ENCODE measurements at regions not wholly inside any gene's neighbourhood (a gene's known extent, or its start where the extent isn't known, plus 50 kb on each side); places are given as distances from the start of the nearest gene placed in this dataset.

GRCh38 chr1:185500001-185500626 is 183.1 kb upstream of the IVNS1ABP start:
- Histone ChIP-seq H3K9me3 (ENCODE audit: insufficient read depth, low read length) (no peaks in the 10 kb centered on the region), H4K20me1 (ENCODE audit: low read depth, low read length) (no peaks in the 10 kb centered on the region), H3K27me3 (ENCODE audit: low read length) (no peaks in the 10 kb centered on the region), H2AFZ (ENCODE audit: low read depth, low read length, severe bottlenecking) (no peak overlapping the region), H3K36me3 (ENCODE audit: low read length) (no peaks in the 10 kb centered on the region), H3K9ac (ENCODE audit: low read length) (no peak overlapping the region), H3K79me2 (ENCODE audit: insufficient read depth, low read length) (no peaks in the 10 kb centered on the region), H3K9me2 (replicated peaks; ENCODE audit: insufficient read depth, low read length) (no peaks in the 10 kb centered on the region), H3K4me2 (ENCODE audit: low read depth, low read length, poor library complexity, severe bottlenecking) (no peak overlapping the region), H3K4me3 (ENCODE audit: insufficient read depth, low read length, poor library complexity, severe bottlenecking) (no peak overlapping the region), H3K27ac (ENCODE audit: low read depth, low read length) (no peak overlapping the region), H3F3A (ENCODE audit: insufficient read depth) (no peaks in the 10 kb centered on the region)
- TF ChIP-seq EZH2phosphoT487 (conservative IDR thresholded peaks at IDR 0.05; ENCODE audit: low read length) (no peak), CTCF (IDR thresholded peaks at IDR 0.05; ENCODE audit: insufficient read depth, low read length, poor library complexity, severe bottlenecking) (no peak)

- no peak overlapping the region for H3K9ac ChIP-seq (ENCODE audit: low read length)
- no peaks in the 10 kb centered on the region for H3K27me3 ChIP-seq (ENCODE audit: low read length)
- H3K27ac ChIP-seq (ENCODE audit: low read depth, low read length) = no peak overlapping the region
- H3F3A ChIP-seq (ENCODE audit: insufficient read depth) = no peaks in the 10 kb centered on the region
- H3K9me3 ChIP-seq (ENCODE audit: insufficient read depth, low read length) = no peaks in the 10 kb centered on the region
- no peaks in the 10 kb centered on the region for H3K9me2 ChIP-seq (replicated peaks; ENCODE audit: insufficient read depth, low read length)
- no peak overlapping the region for H3K4me2 ChIP-seq (ENCODE audit: low read depth, low read length, poor library complexity, severe bottlenecking)
- H3K36me3 ChIP-seq (ENCODE audit: low read length) = no peaks in the 10 kb centered on the region
- H3K79me2 ChIP-seq (ENCODE audit: insufficient read depth, low read length) = no peaks in the 10 kb centered on the region
- H4K20me1 ChIP-seq (ENCODE audit: low read depth, low read length) = no peaks in the 10 kb centered on the region
- no peak overlapping the region for H2AFZ ChIP-seq (ENCODE audit: low read depth, low read length, severe bottlenecking)
- no peak overlapping the region for H3K4me3 ChIP-seq (ENCODE audit: insufficient read depth, low read length, poor library complexity, severe bottlenecking)
- TF ChIP-seq EZH2phosphoT487 (conservative IDR thresholded peaks at IDR 0.05; ENCODE audit: low read length) = no peak
- no peak for TF ChIP-seq CTCF (IDR thresholded peaks at IDR 0.05; ENCODE audit: insufficient read depth, low read length, poor library complexity, severe bottlenecking)
Measured at GRCh38 chr1:185498207-185498606, 181.2 kb upstream of the IVNS1ABP start.

GRCh38 chr1:185497177-185497576 is 180.1 kb upstream of the IVNS1ABP start:
- no peak for TF ChIP-seq CTCF (IDR thresholded peaks at IDR 0.05; ENCODE audit: insufficient read depth, low read length, poor library complexity, severe bottlenecking)
- TF ChIP-seq EZH2phosphoT487 (conservative IDR thresholded peaks at IDR 0.05; ENCODE audit: low read length) = no peak
- Histone ChIP-seq H3K9me2 (replicated peaks; ENCODE audit: insufficient read depth, low read length) (no peaks in the 10 kb centered on the region), H3K27me3 (ENCODE audit: low read length) (no peaks in the 10 kb centered on the region), H3K9me3 (ENCODE audit: insufficient read depth, low read length) (no peaks in the 10 kb centered on the region), H3K79me2 (ENCODE audit: insufficient read depth, low read length) (no peaks in the 10 kb centered on the region), H3F3A (ENCODE audit: insufficient read depth) (no peaks in the 10 kb centered on the region), H3K9ac (ENCODE audit: low read length) (no peak overlapping the region), H2AFZ (ENCODE audit: low read depth, low read length, severe bottlenecking) (no peak overlapping the region), H3K27ac (ENCODE audit: low read depth, low read length) (no peak overlapping the region), H3K36me3 (ENCODE audit: low read length) (no peaks in the 10 kb centered on the region), H3K4me3 (ENCODE audit: insufficient read depth, low read length, poor library complexity, severe bottlenecking) (no peak overlapping the region), H3K4me2 (ENCODE audit: low read depth, low read length, poor library complexity, severe bottlenecking) (no peak overlapping the region), H4K20me1 (ENCODE audit: low read depth, low read length) (no peaks in the 10 kb centered on the region)

All from SU-DHL-6 (cell line).